ENCODE measurements at regions not wholly inside any gene's neighbourhood (a gene's known extent, or its start where the extent isn't known, plus 50 kb on each side); places are given as distances from the start of the nearest gene placed in this dataset.

GRCh38 chr2:76406134-76406855, 695.6 kb upstream of the GCFC2 start:
- Mint-ChIP-seq H3K27me3 (ENCODE audit: low read depth in 3 of 3) (peaks cover 0 to 5% (median 0%) of the 10 kb centered on the region in 3 donors), H3K9me3 (peaks cover 3 to 42% (median 19%) of the 10 kb centered on the region in 6 donors), H3K4me1 (no peaks in the 10 kb centered on the region), H3K36me3 (no peaks in the 10 kb centered on the region), H3K4me3 (no peak overlapping the region), H3K27ac (no peak overlapping the region)
- no peak for DNase-seq

- no peak for DNase-seq
- Mint-ChIP-seq H3K27me3 (ENCODE audit: low read depth in 3 of 3) (peaks cover 0 to 2% (median 0%) of the 10 kb centered on the region in 3 donors), H3K4me1 (no peaks in the 10 kb centered on the region), H3K9me3 (peaks cover 0 to 60% (median 28%) of the 10 kb centered on the region in 6 donors), H3K36me3 (peaks cover 0 to 4% (median 0%) of the 10 kb centered on the region in 3 donors), H3K4me3 (no peak overlapping the region), H3K27ac (no peak overlapping the region)
Measured at GRCh38 chr2:76393356-76393755, 682.6 kb upstream of the GCFC2 start.

GRCh38 chr2:76391678-76392077, 681.0 kb upstream of the GCFC2 start:
- H3K27me3 Mint-ChIP-seq (ENCODE audit: low read depth in 3 of 3) = peaks cover 0 to 2% (median 0%) of the 10 kb centered on the region in 3 donors
- no peak overlapping the region for H3K27ac Mint-ChIP-seq
- H3K4me3 Mint-ChIP-seq = no peak overlapping the region
- no peaks in the 10 kb centered on the region for H3K4me1 Mint-ChIP-seq
- no peak for DNase-seq
- peaks cover 0 to 60% (median 26%) of the 10 kb centered on the region in 6 donors for H3K9me3 Mint-ChIP-seq
- H3K36me3 Mint-ChIP-seq = peaks cover 0 to 4% (median 0%) of the 10 kb centered on the region in 3 donors

- peaks cover 0 to 1% (median 0%) of the 10 kb centered on the region in 3 donors for H3K36me3 Mint-ChIP-seq
- peaks cover 3 to 77% (median 27%) of the 10 kb centered on the region in 6 donors for H3K9me3 Mint-ChIP-seq
- no peak overlapping the region for H3K27ac Mint-ChIP-seq
- H3K4me1 Mint-ChIP-seq = no peaks in the 10 kb centered on the region
- no peak overlapping the region for H3K4me3 Mint-ChIP-seq
- H3K27me3 Mint-ChIP-seq (ENCODE audit: low read depth in 3 of 3) = peaks cover 0 to under 1% (median 0%) of the 10 kb centered on the region in 3 donors
- no peak for DNase-seq
Measured at GRCh38 chr2:76387294-76387693, 676.6 kb upstream of the GCFC2 start.

DNA sequence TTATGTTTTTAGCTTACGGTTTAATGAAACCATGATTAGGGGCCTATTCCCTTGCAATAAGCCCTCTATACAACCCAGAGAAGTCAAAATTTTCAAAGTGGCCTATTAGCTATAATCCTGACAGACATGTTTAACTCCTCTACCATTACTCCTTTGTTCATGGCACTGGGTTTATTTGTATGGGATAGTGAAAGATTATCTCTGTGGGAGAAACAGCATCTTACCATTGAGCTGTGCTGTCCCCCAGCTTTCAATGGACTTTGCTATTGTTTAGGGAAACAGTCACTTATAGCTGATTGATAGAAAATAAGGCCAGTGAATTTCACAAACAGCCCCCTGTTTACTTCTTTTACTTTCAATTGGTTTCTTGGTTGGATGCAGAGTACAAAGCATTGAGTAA, 675.2 kb upstream of the GCFC2 start:
- no peaks in the 10 kb centered on the region for H3K36me3 Mint-ChIP-seq
- no peak overlapping the region for H3K4me3 Mint-ChIP-seq
- H3K4me1 Mint-ChIP-seq = no peaks in the 10 kb centered on the region
- DNase-seq = no peak
- H3K27me3 Mint-ChIP-seq (ENCODE audit: low read depth in 3 of 3) = no peaks in the 10 kb centered on the region
- no peak overlapping the region for H3K27ac Mint-ChIP-seq
- peaks cover 3 to 69% (median 25%) of the 10 kb centered on the region in 6 donors for H3K9me3 Mint-ChIP-seq

- H3K27me3 Mint-ChIP-seq (ENCODE audit: low read depth in 3 of 3) = peaks cover 0 to 2% (median 0%) of the 10 kb centered on the region in 3 donors
- no peaks in the 10 kb centered on the region for H3K36me3 Mint-ChIP-seq
- no peak overlapping the region for H3K27ac Mint-ChIP-seq
- no peaks in the 10 kb centered on the region for H3K4me1 Mint-ChIP-seq
- H3K4me3 Mint-ChIP-seq = no peak overlapping the region
- peaks cover 3 to 53% (median 24%) of the 10 kb centered on the region in 6 donors for H3K9me3 Mint-ChIP-seq
- DNase-seq = no peak
Measured at GRCh38 chr2:76381624-76382023, 670.9 kb upstream of the GCFC2 start.

GRCh38 chr2:76378140-76378539, 667.4 kb upstream of the GCFC2 start:
- Mint-ChIP-seq H3K27ac (no peak overlapping the region), H3K36me3 (no peaks in the 10 kb centered on the region), H3K4me1 (no peaks in the 10 kb centered on the region), H3K9me3 (peaks cover 0 to 45% (median 12%) of the 10 kb centered on the region in 6 donors), H3K27me3 (ENCODE audit: low read depth in 3 of 3) (peaks cover 0 to 2% (median 0%) of the 10 kb centered on the region in 3 donors), H3K4me3 (no peak overlapping the region)
- no peak for DNase-seq

DNA sequence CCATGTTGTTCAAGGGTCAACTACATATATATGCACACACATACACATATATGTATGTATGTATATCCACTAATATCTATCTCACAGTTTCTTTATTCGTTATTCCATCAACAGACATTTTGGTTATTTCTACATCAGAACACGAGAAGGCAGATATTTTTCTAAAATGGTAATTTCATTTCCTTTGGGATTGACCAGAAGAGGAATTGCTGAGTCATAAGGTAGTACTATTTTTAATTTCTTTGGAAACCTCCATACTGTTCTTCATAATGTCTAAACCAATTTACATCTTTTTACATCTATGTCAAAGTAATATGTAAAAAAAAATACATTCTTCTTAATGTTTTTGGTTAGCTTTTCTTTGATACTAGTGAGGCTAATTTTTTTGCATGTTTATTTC, 630.7 kb upstream of the GCFC2 start:
- Mint-ChIP-seq H3K27me3 (ENCODE audit: low read depth in 3 of 3) (no peaks in the 10 kb centered on the region), H3K9me3 (peaks cover 1 to 44% (median 17%) of the 10 kb centered on the region in 6 donors), H3K36me3 (no peaks in the 10 kb centered on the region), H3K4me3 (no peak overlapping the region), H3K4me1 (no peaks in the 10 kb centered on the region), H3K27ac (no peak overlapping the region)
- DNase-seq = no peak

DNA sequence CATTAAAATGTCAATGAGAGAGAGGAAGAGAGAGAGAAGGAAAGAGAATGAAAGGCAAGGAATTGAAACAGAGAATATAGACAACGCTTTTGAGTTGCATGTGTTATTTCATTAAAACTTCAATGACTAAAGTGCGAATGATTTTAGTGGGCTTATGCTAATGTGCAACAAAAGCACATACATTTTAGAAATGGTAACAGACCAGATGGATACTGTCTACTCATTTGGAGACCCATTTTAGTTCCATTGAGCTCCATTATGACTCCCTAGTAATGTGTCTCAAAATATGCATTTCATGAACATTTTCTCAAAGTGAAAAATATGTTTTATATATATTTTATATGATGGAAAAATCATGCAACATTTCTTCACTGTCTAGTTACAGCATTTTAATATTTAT, 622.2 kb upstream of the GCFC2 start:
- Mint-ChIP-seq H3K36me3 (no peaks in the 10 kb centered on the region), H3K27ac (no peak overlapping the region), H3K9me3 (peaks cover 16 to 47% (median 29%) of the 10 kb centered on the region in 6 donors), H3K27me3 (ENCODE audit: low read depth in 3 of 3) (peaks cover 0 to 2% (median 0%) of the 10 kb centered on the region in 3 donors), H3K4me1 (no peaks in the 10 kb centered on the region), H3K4me3 (no peak overlapping the region)
- DNase-seq = no peak

- H3K9me3 Mint-ChIP-seq = peaks cover 16 to 44% (median 27%) of the 10 kb centered on the region in 6 donors
- H3K4me1 Mint-ChIP-seq = no peaks in the 10 kb centered on the region
- H3K27me3 Mint-ChIP-seq (ENCODE audit: low read depth in 3 of 3) = peaks cover 0 to 2% (median 0%) of the 10 kb centered on the region in 3 donors
- no peak overlapping the region for H3K4me3 Mint-ChIP-seq
- no peaks in the 10 kb centered on the region for H3K36me3 Mint-ChIP-seq
- no peak overlapping the region for H3K27ac Mint-ChIP-seq
- no peak for DNase-seq
Measured at GRCh38 chr2:76330865-76331264, 620.1 kb upstream of the GCFC2 start.

GRCh38 chr2:76326636-76327035, 615.9 kb upstream of the GCFC2 start:
- no peaks in the 10 kb centered on the region for H3K4me1 Mint-ChIP-seq
- H3K27ac Mint-ChIP-seq = no peak overlapping the region
- peaks cover 0 to 4% (median 0%) of the 10 kb centered on the region in 3 donors for H3K36me3 Mint-ChIP-seq
- H3K4me3 Mint-ChIP-seq = no peak overlapping the region
- H3K9me3 Mint-ChIP-seq = peaks cover 9 to 44% (median 22%) of the 10 kb centered on the region in 6 donors
- no peak for DNase-seq
- H3K27me3 Mint-ChIP-seq (ENCODE audit: low read depth in 3 of 3) = peaks cover 0 to 2% (median 0%) of the 10 kb centered on the region in 3 donors

GRCh38 chr2:76323381-76323780, 612.7 kb upstream of the GCFC2 start:
- peaks cover 0 to 5% (median 0%) of the 10 kb centered on the region in 3 donors for H3K36me3 Mint-ChIP-seq
- H3K27ac Mint-ChIP-seq = no peak overlapping the region
- H3K9me3 Mint-ChIP-seq = peaks cover 7 to 43% (median 24%) of the 10 kb centered on the region in 6 donors
- no peak for DNase-seq
- H3K4me1 Mint-ChIP-seq = no peaks in the 10 kb centered on the region
- H3K27me3 Mint-ChIP-seq (ENCODE audit: low read depth in 3 of 3) = no peaks in the 10 kb centered on the region
- no peak overlapping the region for H3K4me3 Mint-ChIP-seq

DNA sequence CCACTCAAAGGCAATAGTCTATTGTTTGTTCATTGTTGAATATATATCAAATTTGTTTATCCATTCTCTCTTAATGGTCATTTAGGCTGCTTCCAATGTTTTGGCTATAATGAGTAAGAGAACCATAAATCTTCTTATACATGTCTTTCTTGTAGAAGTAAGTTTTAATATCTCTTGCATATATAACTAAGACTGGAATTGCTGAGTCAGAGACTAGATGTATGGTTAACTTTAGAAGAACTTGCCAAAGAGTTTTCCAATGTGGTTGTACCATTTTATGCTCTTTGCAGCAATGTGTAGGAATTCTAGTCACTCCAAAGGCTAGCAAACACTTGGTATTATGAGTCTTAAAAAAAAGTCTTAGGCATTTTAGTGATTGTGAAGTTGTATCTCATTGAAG, 610.0 kb upstream of the GCFC2 start:
- peaks cover 8 to 43% (median 32%) of the 10 kb centered on the region in 6 donors for H3K9me3 Mint-ChIP-seq
- no peak overlapping the region for H3K27ac Mint-ChIP-seq
- H3K4me3 Mint-ChIP-seq = no peak overlapping the region
- no peaks in the 10 kb centered on the region for H3K4me1 Mint-ChIP-seq
- no peaks in the 10 kb centered on the region for H3K27me3 Mint-ChIP-seq (ENCODE audit: low read depth in 3 of 3)
- no peak for DNase-seq
- H3K36me3 Mint-ChIP-seq = peaks cover 0 to 8% (median 0%) of the 10 kb centered on the region in 3 donors

GRCh38 chr2:76318848-76319360, 608.2 kb upstream of the GCFC2 start:
- DNase-seq = no peak
- no peak overlapping the region for H3K27ac Mint-ChIP-seq
- peaks cover 0 to 4% (median 0%) of the 10 kb centered on the region in 3 donors for H3K36me3 Mint-ChIP-seq
- H3K27me3 Mint-ChIP-seq (ENCODE audit: low read depth in 3 of 3) = no peaks in the 10 kb centered on the region
- peaks cover 11 to 58% (median 31%) of the 10 kb centered on the region in 6 donors for H3K9me3 Mint-ChIP-seq
- H3K4me1 Mint-ChIP-seq = no peaks in the 10 kb centered on the region
- H3K4me3 Mint-ChIP-seq = no peak overlapping the region

Measured in immature natural killer cell (primary cell).